Breast epithelium (tissue), 3 donors: ENCODE measurements at regions not wholly inside any gene's neighbourhood (a gene's known extent, or its start where the extent isn't known, plus 50 kb on each side); places are given as distances from the start of the nearest gene placed in this dataset.

Experiments
- POLR2A ChIP-seq: fragments of 450-650 bp; IDR thresholded peaks from one replicate; pipeline ENCODE4 v1.6.1; 2016; ENCODE audit warnings: antibody characterized with exemption, mild to moderate bottlenecking, moderate library complexity
- POLR2AphosphoS5 ChIP-seq, 3 donors: sonication (generic); formaldehyde crosslinking; IDR thresholded peaks; one replicate each; pipeline ENCODE4 v1.6.1; 2017; ENCODE audit warnings: antibody characterized with exemption in 3 of 3
- TF ChIP-seq, protein P1 (sequence below), 3 donors: fragments of 450-650 bp; IDR thresholded peaks; one replicate each; pipeline ENCODE4 v1.5.1; 2016 to 2017; ENCODE audit warnings: antibody characterized with exemption in 3 of 3, mild to moderate bottlenecking in 3 of 3, moderate library complexity in 3 of 3

DNA sequence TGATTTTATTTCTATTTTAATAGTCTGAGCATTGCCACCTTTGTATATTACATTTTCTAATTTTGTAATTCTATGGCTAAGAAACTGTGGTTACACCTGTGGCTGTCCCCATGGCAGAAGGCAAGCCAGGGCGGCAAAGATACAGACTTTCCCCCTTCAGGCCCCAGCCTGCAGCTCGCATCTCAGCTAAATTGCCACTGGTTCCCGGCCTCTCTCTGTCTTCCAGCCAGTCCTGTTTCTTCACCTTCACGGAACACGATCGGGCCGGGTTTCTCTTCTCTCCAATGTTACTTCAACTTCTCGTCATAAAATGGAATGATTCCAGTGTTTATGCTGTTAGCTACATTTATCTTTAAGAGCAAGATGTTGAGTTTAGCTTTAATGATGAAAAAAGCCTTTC lies 124.5 kb upstream of the ZNF507 start:
- TF ChIP-seq, protein P1, sequence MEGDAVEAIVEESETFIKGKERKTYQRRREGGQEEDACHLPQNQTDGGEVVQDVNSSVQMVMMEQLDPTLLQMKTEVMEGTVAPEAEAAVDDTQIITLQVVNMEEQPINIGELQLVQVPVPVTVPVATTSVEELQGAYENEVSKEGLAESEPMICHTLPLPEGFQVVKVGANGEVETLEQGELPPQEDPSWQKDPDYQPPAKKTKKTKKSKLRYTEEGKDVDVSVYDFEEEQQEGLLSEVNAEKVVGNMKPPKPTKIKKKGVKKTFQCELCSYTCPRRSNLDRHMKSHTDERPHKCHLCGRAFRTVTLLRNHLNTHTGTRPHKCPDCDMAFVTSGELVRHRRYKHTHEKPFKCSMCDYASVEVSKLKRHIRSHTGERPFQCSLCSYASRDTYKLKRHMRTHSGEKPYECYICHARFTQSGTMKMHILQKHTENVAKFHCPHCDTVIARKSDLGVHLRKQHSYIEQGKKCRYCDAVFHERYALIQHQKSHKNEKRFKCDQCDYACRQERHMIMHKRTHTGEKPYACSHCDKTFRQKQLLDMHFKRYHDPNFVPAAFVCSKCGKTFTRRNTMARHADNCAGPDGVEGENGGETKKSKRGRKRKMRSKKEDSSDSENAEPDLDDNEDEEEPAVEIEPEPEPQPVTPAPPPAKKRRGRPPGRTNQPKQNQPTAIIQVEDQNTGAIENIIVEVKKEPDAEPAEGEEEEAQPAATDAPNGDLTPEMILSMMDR (IDR thresholded peaks at IDR 0.05): no peak
- TF ChIP-seq POLR2A (no peak), POLR2AphosphoS5 (IDR thresholded peaks at IDR 0.05) (no peak)
